GM21447 (cell line): ENCODE measurements at regions not wholly inside any gene's neighbourhood (a gene's known extent, or its start where the extent isn't known, plus 50 kb on each side); places are given as distances from the start of the nearest gene placed in this dataset.

Experiments
- ATAC-seq: cut with Tn5 transposase; IDR thresholded peaks from one replicate; pipeline ENCODE4 v1.9.1; 2021; ENCODE audit not compliant: unreplicated experiment

DNA sequence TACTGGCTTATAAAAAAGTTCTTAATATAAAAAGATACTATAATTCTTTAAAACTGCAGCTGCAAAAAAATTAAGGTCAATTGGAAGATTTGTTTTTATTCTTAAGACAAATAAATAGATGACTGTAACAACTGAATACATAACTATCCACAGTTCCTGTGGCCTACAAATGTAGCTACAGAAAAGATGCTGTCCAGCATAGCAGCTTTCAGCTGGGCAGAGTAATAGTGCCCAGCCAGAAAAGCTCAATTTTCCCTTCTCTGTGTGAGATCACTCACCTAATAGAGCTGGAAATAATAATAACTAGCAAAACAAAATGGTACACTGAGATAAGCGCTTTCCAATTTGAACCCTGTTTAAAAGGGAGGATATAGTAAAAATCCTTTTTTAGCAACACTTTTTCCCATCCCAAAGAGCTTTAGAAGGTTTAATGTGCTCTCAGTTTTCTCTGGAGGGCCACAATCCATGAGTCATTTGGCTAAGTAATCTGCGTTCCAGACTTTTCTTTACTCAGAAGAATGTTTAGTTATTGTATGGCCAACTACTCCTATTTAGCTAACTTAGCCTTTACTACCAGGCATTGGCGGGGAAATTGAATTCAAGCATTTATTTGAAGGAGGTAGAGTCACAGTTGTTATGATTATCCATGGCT, 158.1 kb upstream of the SLC39A10 start:
- no peak for ATAC-seq

DNA sequence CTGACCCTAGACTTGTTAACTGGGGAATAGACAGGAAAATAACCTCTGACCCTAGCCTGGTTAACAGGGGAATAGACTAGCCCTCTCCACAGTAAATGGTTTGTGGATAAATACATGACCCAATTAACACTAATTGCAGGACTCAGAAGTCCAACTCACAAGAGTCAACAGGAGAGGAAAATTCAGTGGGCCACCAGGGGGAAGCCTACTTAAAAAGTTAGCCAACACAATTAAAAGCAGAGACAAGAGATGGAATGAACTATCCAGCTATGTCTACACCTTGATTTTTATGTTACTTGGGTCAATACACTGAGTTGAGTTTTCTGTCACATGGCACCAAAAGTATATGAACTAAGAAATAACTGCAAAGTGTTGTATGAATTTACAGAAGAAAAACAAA, 158.8 kb upstream of the SLC39A10 start:
- ATAC-seq: peak; percentile 57

DNA sequence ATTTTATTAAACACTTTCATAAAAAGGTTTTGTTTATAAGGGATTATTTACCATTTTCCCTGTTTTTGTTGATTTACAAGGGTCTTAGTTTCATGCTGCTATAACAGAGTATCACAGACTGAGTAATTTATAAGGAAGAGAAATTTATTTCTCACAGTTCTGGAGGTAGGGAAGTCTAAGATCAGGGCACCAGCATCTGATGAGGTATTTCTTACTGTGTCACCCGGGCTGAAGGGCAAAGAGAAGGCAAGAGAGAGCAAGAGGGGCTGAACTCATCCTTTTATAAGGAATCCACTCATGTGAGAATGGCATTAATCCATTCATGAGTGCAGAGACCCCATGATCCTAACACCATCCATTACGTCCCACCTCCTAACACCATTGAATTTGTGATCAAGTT, 160.0 kb upstream of the SLC39A10 start:
- no peak for ATAC-seq

DNA sequence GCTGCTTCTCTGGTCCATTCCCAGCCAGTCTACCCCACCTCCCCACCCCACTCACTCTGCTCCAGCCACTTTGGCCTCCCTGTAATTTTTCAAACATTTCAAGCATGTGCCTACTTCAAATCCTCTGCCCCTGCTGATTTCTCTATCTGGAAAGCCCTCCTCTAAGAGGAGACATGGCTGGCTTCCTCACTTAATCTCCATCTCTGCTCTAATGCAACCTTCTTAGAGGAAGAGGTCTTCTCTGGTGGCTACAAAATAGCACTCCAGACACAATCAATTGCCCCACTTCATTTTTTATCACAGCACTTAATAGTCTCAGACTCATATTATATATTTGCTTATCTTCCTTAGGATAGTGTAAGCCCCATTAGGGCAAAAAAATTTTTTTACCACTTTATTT, 161.1 kb upstream of the SLC39A10 start:
- ATAC-seq: no peak

DNA sequence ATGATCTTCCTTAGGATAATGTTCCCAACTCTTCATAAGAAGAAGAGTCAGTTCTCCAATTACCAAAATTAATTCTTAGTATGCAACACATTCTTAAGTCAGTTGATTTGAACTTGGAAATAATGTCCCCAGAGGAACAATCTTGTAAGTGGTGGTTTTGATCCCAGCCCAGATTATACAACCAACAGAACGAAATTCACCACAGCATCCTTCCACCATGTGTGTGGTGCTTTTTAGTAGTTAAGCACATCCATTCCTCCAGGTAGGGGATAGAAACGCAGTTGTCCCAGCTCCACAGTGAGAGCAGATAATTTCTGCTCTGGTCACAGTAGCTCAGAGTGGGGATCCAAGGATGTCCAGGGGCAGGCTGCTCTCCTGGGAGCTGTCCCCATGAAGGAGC, 161.7 kb upstream of the SLC39A10 start:
- ATAC-seq: no peak

DNA sequence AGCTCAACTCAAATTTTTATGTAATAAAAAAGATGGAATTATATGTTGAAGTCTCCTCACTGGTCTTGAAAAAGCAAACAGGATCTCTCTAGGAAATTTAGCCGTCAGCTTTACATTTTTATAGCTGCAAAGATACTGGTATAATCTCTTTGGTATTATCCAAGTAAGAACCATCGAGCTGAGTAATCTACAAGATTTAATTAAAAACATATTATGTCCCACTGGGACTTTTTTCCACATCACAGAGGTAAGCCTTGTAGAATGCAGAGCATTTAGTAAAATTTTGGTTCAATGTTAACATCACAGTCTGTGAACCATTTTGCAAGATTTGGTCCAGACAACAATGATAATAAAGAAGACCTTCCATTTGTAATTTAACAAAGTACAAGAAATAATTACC, 162.6 kb upstream of the SLC39A10 start:
- ATAC-seq: no peak

DNA sequence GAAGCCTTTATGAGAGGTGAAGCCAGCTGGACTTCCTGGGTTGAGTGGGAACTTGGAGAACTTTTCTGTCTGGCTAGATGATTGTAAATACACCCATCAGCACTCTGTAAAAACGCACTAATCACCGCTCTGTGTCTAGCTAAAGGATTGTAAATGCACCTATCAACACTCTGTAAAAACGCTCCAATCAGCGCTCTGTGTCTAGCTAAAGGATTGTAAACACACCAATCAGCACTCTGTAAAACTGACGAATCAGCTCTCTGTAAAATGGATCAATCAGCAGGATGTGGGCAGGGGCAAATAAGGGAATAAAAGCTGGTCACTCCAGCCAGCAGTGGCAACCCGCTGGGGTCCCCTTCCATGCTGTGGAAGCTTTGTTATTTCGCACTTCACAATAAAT, 163.6 kb upstream of the SLC39A10 start:
- no peak for ATAC-seq

DNA sequence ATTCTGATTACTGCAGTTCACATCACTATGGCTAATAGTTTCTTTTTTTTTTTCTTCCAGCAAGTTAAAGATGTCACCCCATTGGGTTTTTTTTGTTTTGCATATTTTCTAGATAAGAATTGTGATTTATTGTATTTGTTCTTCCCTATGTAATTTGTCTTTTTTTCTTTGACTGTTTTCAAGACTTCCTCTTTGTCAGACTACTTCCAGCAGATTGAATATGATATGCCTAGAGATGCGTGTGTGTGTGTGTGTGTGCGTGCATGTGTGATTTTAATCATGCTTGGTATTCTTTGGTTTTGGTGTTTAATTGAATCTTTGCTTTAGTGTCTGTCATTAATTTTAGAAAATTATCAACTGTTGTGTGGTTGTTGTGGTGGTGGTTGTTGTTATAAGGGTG, 166.7 kb upstream of the SLC39A10 start:
- ATAC-seq: no peak

DNA sequence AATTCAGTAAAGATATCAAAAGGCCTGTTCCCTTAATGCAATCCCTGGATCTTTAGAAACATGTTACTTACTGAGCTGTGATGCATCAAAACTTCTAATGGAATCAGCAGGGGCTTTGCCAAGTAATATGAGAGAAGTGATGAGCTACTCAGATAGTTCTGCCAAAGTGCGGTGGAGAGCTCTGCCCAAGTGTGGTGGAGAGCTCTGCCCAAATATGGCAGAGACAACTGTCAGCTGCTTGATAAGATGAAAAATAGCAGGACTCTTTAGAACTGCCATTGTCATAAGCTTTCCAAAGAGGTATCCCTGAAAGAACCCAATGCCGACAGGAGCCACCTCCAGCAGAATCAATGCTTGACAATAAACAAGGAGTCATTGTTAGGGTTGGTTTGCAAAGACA, 167.9 kb upstream of the SLC39A10 start:
- ATAC-seq: no peak

DNA sequence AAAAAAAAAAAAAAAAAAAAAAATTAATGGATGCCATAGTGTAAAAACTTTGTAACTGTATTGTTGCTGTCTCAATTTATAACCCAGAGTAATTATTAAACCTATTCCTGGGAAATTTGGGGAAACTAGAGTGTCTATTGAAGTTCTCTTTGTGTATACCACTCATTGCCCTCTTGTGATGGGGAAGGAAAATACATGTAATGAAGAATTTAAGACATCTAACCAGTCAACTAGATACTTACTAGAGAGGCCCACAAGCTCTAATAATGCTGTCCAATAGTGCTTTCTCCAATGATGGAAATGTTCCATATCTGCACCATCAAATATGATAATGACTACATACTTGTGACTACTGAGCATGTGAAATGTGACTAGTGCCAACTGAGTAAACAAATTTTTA, 168.5 kb upstream of the SLC39A10 start:
- no peak for ATAC-seq

DNA sequence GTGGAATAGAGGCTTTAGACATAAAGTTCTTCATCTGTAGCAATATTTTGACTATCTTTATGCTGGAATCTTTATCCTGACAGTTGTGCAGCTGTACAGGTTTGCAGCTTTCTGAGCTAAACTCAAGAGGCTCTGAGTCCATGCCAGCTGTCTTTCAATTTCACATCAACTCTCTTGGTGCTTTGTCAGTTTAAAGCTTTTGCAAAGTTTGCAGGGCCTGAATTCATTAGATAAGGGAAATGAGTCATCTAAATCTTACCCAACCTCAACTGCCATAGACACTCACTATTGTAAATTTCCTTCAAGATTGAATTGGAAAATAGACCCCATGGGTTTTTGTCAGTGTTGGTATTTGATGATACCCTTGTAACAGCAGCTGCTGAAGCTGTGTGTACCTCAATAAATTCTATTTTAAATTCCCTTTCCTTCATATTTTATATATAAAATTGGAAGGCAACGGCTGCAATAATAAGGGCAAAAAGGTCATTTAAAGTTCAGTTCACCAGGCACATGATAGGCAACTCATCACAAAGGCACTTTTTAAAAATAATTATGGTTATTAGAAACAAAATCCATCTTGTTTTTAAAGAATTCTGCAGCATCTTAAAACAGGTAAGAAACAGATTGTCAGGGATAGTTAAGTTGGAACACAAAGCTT, 169.9 kb upstream of the SLC39A10 start:
- peak; percentile 96 for ATAC-seq

DNA sequence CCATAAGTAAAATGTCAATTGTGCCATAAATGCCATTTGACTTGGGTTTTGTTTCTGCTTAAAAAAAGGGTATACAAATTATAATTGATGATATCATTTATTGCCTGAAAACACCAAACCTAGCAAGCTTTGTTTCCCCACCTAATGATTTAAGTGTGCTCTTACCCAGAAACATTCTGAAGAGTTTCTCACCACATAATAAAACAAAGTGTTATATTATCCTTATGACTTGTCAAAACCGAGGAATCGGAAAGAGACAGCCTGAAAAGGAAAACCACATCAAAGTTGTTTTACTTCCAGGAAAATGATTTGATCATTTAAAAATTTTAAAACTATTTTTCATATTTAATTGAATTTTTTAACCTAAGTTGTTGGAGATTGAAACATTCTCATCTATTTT, 170.5 kb upstream of the SLC39A10 start:
- no peak for ATAC-seq

DNA sequence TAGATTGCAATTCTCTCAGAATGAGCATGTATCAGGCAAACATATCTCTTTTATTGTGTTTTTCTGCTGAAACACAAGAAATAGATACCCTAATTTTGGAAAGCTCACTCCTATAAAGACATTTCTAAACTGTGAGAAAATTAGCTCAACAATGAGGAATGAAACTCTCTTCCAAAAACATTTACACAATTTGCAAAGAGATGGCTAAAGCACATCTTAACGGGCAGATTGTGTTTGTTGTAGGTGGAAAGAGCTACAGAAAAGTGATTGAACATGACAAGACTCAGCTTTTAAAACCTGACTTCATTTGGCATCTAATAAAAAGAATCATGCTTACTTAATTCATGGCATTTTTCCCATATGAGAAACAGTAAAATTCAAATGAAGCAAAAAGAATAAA, 175.0 kb upstream of the SLC39A10 start:
- no peak for ATAC-seq

DNA sequence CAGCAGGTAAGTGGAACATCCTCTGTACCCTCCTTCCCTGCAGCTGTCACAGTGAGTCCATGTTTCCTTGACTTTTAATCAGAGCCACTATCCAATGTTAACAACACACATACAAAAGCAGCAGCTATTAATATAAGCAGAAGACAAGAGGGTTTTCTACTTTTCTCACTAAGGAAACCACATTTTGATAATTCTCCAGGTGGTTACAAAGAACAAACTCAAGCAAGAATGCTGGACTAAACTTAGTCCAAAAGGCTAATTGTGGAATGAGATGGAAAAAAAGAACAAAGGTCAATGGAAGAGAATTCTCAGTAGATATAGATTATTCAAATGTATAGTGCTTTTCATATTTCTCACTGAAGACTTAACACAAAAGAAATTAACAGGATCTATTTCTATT, 176.9 kb upstream of the SLC39A10 start:
- ATAC-seq: no peak

DNA sequence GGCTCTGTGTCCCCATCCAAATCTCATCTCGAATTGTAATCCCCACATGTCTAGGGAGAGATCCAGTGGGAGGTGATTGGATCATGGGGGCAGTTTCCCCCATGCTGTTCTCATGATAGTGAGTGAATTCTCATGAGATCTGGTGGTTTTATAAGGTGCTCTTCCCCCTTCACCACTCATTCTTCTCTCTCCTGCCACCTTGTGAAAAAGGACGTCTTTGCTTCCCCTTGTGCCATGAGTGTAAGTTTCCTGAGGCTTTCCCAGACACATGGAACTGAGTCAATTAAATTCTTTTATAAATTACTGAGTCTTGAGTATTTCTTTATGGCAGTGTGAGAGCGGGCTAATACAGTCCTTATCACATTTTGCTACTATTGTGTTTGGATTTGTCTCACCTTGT, 177.6 kb upstream of the SLC39A10 start:
- ATAC-seq: no peak

DNA sequence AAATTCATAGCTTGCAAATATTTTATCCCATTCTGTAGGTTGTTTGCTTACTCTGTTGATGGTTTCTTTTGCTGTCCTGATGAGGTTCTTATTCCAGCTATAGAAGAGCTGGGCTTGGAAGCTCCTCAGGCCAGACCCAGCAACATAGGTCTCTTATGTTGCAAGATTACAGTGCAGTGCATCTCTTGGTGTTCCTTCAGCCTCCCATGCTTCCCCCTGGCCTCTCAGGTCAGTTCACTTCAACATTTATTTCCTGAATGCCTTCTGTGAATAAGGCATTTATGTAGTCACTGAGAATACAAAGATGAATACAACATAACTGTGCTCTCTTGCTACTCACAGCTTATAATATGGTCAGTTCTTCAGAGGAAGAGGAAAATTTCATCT, 179.0 kb upstream of the SLC39A10 start:
- no peak for ATAC-seq

DNA sequence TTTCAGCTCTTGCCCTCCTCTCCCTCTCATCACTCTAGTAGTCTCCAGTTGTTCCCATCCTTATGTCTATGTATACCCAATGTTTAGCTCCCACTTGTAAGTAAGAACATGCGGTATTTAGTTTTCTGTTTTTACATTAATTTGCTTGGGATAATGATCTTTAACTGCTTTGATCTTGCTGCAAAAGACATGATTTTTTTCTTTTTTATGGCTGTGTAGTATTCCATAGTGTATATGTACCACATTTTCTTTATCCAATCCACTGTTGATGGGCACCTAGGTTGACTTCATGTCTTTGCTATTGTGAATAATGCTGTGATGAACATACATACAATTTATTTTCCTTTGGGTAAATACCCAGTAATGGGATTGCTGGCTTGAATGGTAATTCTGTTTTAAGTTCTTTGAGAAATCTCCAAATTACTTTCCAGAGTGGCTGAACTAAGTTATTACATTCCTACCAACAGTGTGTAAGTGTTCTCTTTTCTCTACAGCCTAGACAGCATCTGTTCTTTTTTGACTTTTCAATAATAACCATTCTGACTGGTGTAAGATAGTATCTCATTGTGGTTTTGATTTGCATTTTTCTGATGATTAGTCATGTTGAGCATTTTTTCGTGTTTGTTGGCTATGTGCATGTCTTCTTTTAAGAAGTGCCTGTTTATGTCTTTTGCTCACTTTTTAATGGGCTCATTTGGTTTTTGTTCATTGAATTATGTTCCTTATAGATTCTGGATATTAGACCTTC, 179.6 kb upstream of the SLC39A10 start:
- ATAC-seq: no peak

DNA sequence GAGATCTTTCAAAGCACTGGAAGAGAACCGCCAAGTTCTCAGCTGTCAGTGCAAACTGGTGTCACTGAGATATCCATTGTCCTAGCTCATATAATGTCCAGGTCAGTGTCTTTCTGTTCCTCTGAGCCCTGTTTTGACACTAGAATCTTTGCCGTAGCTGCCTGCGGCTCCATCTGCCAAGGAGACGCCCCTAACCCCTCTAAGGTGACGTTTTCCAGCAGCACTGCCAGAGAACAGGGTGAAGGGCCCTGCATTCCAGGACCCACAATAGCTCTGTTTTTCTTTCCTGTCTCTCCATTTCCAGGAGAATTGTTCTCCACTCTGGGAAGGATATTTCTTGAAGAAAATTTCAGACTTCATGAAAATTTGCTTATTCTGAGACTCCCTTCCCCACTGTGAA, 181.7 kb upstream of the SLC39A10 start:
- ATAC-seq: no peak

DNA sequence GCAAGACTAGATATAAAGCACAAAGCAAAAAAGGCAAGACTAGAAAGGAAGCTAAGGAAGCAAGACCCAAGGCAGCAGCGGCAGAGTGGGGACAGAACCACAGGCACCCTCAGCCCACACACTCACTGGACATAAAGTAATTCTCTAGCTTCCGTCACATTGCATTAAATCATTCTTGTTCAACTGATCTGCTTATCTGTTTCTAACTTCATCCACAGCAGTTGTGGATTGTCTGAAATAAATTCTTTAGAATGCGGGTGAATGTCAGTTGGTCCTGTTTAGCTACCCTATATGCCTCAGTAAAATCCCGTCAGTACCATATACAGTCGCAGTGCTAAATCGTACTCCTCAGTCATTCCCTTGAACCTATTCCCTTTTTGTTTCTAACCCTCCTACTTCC, 183.2 kb upstream of the SLC39A10 start:
- ATAC-seq: no peak

DNA sequence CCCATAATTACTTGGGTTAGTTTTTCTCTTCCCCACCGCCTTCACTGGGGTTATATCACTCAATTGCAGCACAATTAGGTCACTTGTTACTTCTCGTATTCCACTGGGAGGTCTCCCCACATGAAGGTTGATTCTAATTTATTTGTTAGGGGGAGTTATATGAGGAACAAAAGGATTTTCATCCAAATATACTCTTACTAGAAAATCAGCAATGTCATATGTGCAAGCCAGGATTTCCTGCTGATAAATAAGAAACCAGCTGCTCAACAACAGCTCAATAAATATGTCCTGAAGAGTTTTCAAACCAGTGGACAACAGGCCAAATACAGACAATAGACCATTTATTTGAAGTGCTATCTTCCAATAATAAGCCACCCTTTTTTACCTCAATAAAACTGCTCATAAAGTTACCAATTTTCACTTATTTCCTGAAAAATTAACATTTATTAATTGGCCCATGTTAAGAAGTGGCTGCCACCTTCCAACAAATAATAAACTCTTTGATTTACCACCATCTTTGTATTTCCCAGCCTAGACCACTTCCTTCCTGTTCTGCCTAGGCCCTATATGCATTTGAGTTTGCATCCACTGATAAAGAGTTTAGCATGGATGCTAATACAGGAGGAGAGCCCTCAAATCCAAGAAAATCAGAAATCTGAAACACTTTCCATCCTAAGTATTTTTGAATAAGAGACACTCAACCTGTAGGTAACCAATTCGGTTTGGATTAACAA, 184.4 kb upstream of the SLC39A10 start:
- ATAC-seq: no peak

DNA sequence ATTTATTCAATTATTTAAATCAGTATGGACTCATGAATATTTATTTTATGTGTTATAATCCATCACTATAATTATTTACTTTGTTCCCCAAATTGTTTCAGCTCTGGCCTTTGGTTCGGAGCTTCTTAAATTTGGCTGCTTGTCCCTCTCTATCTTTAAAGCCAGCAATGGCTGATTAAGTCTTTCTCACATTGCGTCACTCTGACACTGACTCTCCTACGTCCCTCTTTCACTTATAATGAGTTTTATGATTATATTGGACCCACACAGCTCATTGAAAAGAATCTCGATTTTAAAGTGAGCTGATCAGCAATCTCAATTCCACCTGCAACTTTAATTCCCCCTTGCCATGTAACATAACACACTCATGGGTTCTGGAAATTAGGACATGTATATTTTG, 185.2 kb upstream of the SLC39A10 start:
- ATAC-seq: no peak

DNA sequence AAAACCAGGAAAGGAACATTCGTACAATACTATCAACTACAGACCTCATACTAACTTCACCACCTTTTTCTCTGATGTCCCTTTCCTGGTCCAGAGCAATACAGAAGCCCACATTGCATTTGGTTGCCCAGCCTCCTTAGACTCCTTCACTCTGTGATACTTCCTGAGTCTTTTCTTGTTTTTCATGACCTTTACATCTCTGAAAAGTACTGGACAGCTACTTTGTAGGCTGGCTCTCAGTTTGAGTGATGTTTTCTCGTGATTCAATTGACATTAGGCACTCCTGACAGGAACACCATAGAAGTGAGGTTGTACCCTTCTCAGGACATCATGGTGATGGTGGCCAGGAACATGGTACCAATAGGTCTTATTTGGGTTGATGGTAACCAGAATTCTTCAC, 185.9 kb upstream of the SLC39A10 start:
- peak; percentile 31 for ATAC-seq
